CD4-positive, alpha-beta T cell (primary cell): ENCODE measurements at regions not wholly inside any gene's neighbourhood (a gene's known extent, or its start where the extent isn't known, plus 50 kb on each side); places are given as distances from the start of the nearest gene placed in this dataset.

Experiments used
- ATAC-seq: fragments of 200-7000 bp; cut with Tn5 transposase; one replicate; pipeline ENCODE4 v1.10.0; 2022; ENCODE audit warnings: mild to moderate bottlenecking; ENCODE audit not compliant: poor library complexity
- CTCF ChIA-PET: fragments of 350-600 bp; sonication (Branson Sonifier 250); formaldehyde crosslinking; loops from one replicate; lab custom pipeline; 2021; ENCODE audit warnings: antibody characterized with exemption, inconsistent platforms; lab: Charles Lee
- POLR2A ChIA-PET: fragments of 350-600 bp; sonication (Branson Sonifier 250); formaldehyde crosslinking; loops from one replicate; lab custom pipeline; 2021; ENCODE audit warnings: antibody characterized with exemption, inconsistent platforms; lab: Charles Lee
- DNase-seq, 14 experiments: peaks; one replicate each; pipeline ENCODE4 v3.0.0-alpha.2; 2013 to 2020; ENCODE audit warnings: mixed read lengths in 2 of 14
- H3K27ac ChIP-seq, 2 donors: one replicate each; pipeline versions ENCODE4 v1.5.1 to v1.7.0; 2013; ENCODE audit warnings: low read length in 2 of 2, low read depth in 1 of 2, mild to moderate bottlenecking in 1 of 2
- H3K27me3 ChIP-seq, 2 experiments: 1 replicate in 1 of 2; 2 replicates in 1 of 2; pipeline versions ENCODE4 v1.6.1 to v1.7.0; 2013; ENCODE audit warnings: low read length in 2 of 2, control low read depth in 1 of 2, mild to moderate bottlenecking in 1 of 2, moderate library complexity in 1 of 2; ENCODE audit not compliant: insufficient read depth in 2 of 2, control insufficient read depth in 1 of 2
- H3K36me3 ChIP-seq: one replicate; pipeline ENCODE4 v1.6.1; 2013; ENCODE audit warnings: low read length, control low read depth; ENCODE audit not compliant: insufficient read depth
- H3K4me1 ChIP-seq: one replicate; pipeline ENCODE4 v1.6.1; 2013; ENCODE audit warnings: low read length, control low read depth; ENCODE audit not compliant: insufficient read depth
- H3K4me3 ChIP-seq: one replicate; pipeline ENCODE4 v1.5.1; 2013; ENCODE audit warnings: mild to moderate bottlenecking, low read length, moderate library complexity
- H3K9me3 ChIP-seq, 2 experiments: 1 replicate in 1 of 2; 2 replicates in 1 of 2; pipeline versions ENCODE4 v1.6.1 to v1.7.0; 2013; ENCODE audit warnings: low read length in 2 of 2, mild to moderate bottlenecking in 2 of 2, control low read depth in 1 of 2, moderate library complexity in 1 of 2; ENCODE audit not compliant: control insufficient read depth in 1 of 2, insufficient read depth in 1 of 2
- H3K27ac Mint-ChIP-seq: one replicate; pipeline ENCODE4 v1.8.0; 2020; ENCODE audit warnings: mixed read lengths
- H3K27me3 Mint-ChIP-seq: one replicate; pipeline ENCODE4 v1.8.0; 2021; ENCODE audit warnings: mixed read lengths
- H3K36me3 Mint-ChIP-seq: one replicate; pipeline ENCODE4 v1.8.0; 2021; ENCODE audit warnings: low read depth, mixed read lengths
- H3K4me1 Mint-ChIP-seq: one replicate; pipeline ENCODE4 v1.8.0; 2021; ENCODE audit warnings: low read depth, mixed read lengths
- H3K4me3 Mint-ChIP-seq: one replicate; pipeline ENCODE4 v1.8.0; 2020; ENCODE audit warnings: mild to moderate bottlenecking, mixed read lengths
- H3K9me3 Mint-ChIP-seq: one replicate; pipeline ENCODE4 v1.8.0; 2020; ENCODE audit warnings: mixed read lengths
- CTCF ChIP-seq: fragments of 200-600 bp; IDR thresholded peaks from one replicate; pipeline ENCODE4 v1.8.0; 2022; ENCODE audit warnings: antibody characterized with exemption, mild to moderate bottlenecking
- intact Hi-C, 2 experiments: fragments of 100-400 bp; cut with DNase I in 1 of 2; cut with micrococcal nuclease in 1 of 2; formaldehyde crosslinking; loops; one replicate each; pipeline versions ENCODE4 v1.15.1 to v1.9.0; 2023 to 2025; cut with DNase I, micrococcal nuclease

- peaks cover 0 to 21% of the 10 kb centered on the region in 2 experiments for H3K9me3 ChIP-seq
- no peak for TF ChIP-seq CTCF
- ChIA-PET POLR2A (no interaction called here), CTCF (no interaction called here)
- DNase-seq (no peak), ATAC-seq (no peak)
- no peaks in the 10 kb centered on the region for H3K36me3 ChIP-seq
- H3K9me3 Mint-ChIP-seq = no peaks in the 10 kb centered on the region
- peaks cover 29% of the 10 kb centered on the region for H3K27me3 Mint-ChIP-seq
- no peak overlapping the region for H3K27ac Mint-ChIP-seq
- H3K4me3 Mint-ChIP-seq = no peak overlapping the region
- H3K27me3 ChIP-seq = peaks cover 0 to 9% of the 10 kb centered on the region in 2 experiments
- intact Hi-C loops = no loop called here
- no peak overlapping the region for H3K4me3 ChIP-seq
- H3K4me1 ChIP-seq = no peaks in the 10 kb centered on the region
- H3K27ac ChIP-seq = no peak overlapping the region
- no peaks in the 10 kb centered on the region for H3K36me3 Mint-ChIP-seq
- H3K4me1 Mint-ChIP-seq = no peaks in the 10 kb centered on the region
Measured at GRCh38 chr6:33965766-33966165, 162.0 kb upstream of the MLN start.

- intact Hi-C loops = no loop called here
- DNase-seq = no peak
- no peak overlapping the region for H3K27ac Mint-ChIP-seq
- no peak overlapping the region for H3K27ac ChIP-seq
- no peaks in the 10 kb centered on the region for H3K4me1 ChIP-seq
- CTCF ChIA-PET = no interaction called here
- H3K27me3 ChIP-seq = peaks cover 0 to 9% of the 10 kb centered on the region in 2 experiments
- no peaks in the 10 kb centered on the region for H3K36me3 Mint-ChIP-seq
- TF ChIP-seq CTCF = no peak
- H3K9me3 ChIP-seq = peaks cover 0 to 21% of the 10 kb centered on the region in 2 experiments
- H3K4me3 ChIP-seq = no peak overlapping the region
- no peaks in the 10 kb centered on the region for H3K9me3 Mint-ChIP-seq
- POLR2A ChIA-PET = no interaction called here
- H3K36me3 ChIP-seq = no peaks in the 10 kb centered on the region
- peaks cover 24% of the 10 kb centered on the region for H3K27me3 Mint-ChIP-seq
- no peak overlapping the region for H3K4me3 Mint-ChIP-seq
- ATAC-seq = no peak
- H3K4me1 Mint-ChIP-seq = no peaks in the 10 kb centered on the region
Measured at GRCh38 chr6:33964387-33964786, 160.6 kb upstream of the MLN start.

GRCh38 chr6:33963136-33963750 lies 159.4 kb upstream of the MLN start:
- Mint-ChIP-seq H3K4me1 (no peaks in the 10 kb centered on the region), H3K4me3 (no peak overlapping the region), H3K27me3 (peaks cover 20% of the 10 kb centered on the region), H3K36me3 (no peaks in the 10 kb centered on the region), H3K27ac (no peak overlapping the region), H3K9me3 (no peaks in the 10 kb centered on the region)
- no peak for TF ChIP-seq CTCF
- Histone ChIP-seq H3K9me3 (peaks cover 0 to 21% of the 10 kb centered on the region in 2 experiments), H3K4me3 (no peak overlapping the region), H3K27ac (no peak overlapping the region), H3K4me1 (no peaks in the 10 kb centered on the region), H3K27me3 (peaks cover 0 to 9% of the 10 kb centered on the region in 2 experiments), H3K36me3 (no peaks in the 10 kb centered on the region)
- POLR2A ChIA-PET = no interaction called here
- CTCF ChIA-PET = no interaction called here
- ATAC-seq (no peak), DNase-seq (no peak)
- intact Hi-C loops = no loop called here
